Retinal pigment epithelial cell (primary cell): ENCODE measurements at regions not wholly inside any gene's neighbourhood (a gene's known extent, or its start where the extent isn't known, plus 50 kb on each side); places are given as distances from the start of the nearest gene placed in this dataset.
"Not testable (repeated sequence)": the region's sequence is repeated elsewhere in the genome, so short reads cannot be mapped to it uniquely, and the experiment has no call there.

Source experiments
- DNase-seq: peaks from one replicate; pipeline ENCODE4 v3.0.0-alpha.2; 2010; ENCODE audit warnings: low read depth
- H3K4me3 ChIP-seq: 2 replicates; pipeline ENCODE4 v1.5.1; 2011; ENCODE audit warnings: mild to moderate bottlenecking, low read length, control low read depth, moderate library complexity
- CTCF ChIP-seq: conservative IDR thresholded peaks from 2 replicates; pipeline ENCODE4 v1.5.1; 2011; ENCODE audit warnings: low read depth, low read length, control low read depth, inconsistent platforms

GRCh38 chr3:147118611-147119010, 287.7 kb downstream of the ZIC4 start:
- DNase-seq = no peak
- no peak overlapping the region for H3K4me3 ChIP-seq
- no peak for TF ChIP-seq CTCF

- H3K4me3 ChIP-seq = no peak overlapping the region
- no peak for TF ChIP-seq CTCF
- no peak for DNase-seq
Measured at GRCh38 chr3:147117631-147118030, 288.7 kb downstream of the ZIC4 start.

GRCh38 chr3:147113293-147114044, 292.9 kb downstream of the ZIC4 start:
- no peak overlapping the region for H3K4me3 ChIP-seq
- no peak for TF ChIP-seq CTCF
- peak; percentile 87 for DNase-seq

GRCh38 chr3:147099076-147099475, 307.3 kb downstream of the ZIC4 start:
- TF ChIP-seq CTCF = no peak
- H3K4me3 ChIP-seq = no peak overlapping the region
- no peak for DNase-seq

- no peak for DNase-seq
- no peak overlapping the region for H3K4me3 ChIP-seq
- TF ChIP-seq CTCF = no peak
Measured at GRCh38 chr3:147090461-147090860, 315.9 kb downstream of the ZIC4 start.

GRCh38 chr3:147089286-147089685, 317.1 kb downstream of the ZIC4 start:
- no peak for DNase-seq
- TF ChIP-seq CTCF = no peak
- H3K4me3 ChIP-seq = no peak overlapping the region

GRCh38 chr3:147059500-147059899, 346.8 kb downstream of the ZIC4 start:
- DNase-seq, H3K4me3 ChIP-seq: not testable (repeated sequence)
